GM15510 (cell line): ENCODE measurements at regions not wholly inside any gene's neighbourhood (a gene's known extent, or its start where the extent isn't known, plus 50 kb on each side); places are given as distances from the start of the nearest gene placed in this dataset.

Source experiments
- POLR2A ChIP-seq: IDR thresholded peaks from 3 replicates; pipeline ENCODE4 v1.6.1; 2011; ENCODE audit warnings: borderline replicate concordance; ENCODE audit not compliant: insufficient read length; ENCODE audit errors: extremely low read depth

DNA sequence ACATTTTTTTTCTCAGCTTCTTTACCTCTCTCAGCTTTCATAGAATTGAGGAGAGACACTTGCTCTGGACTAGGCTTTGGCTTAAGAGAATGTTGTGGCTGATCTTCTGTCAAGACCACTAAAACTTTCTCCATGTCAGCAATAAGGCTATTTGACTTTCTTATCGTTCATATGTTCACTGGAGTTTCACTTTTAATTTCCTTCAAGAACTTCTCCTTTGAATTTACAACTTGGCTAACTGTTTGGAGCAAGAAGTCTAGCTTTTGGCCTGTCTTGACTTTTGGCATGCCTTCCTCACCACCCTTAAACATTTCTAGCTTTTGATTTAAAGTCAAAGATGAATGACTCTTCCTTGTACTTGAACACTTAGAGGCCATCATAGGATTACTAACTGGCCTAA is 104.4 kb upstream of the SLC39A10 start:
- TF ChIP-seq POLR2A: no peak

GRCh38 chr2:195548198-195548940 is 108.7 kb upstream of the SLC39A10 start:
- TF ChIP-seq POLR2A: no peak

- TF ChIP-seq POLR2A: no peak
These were observed 111.2 kb upstream of the SLC39A10 start for GRCh38 chr2:195545811-195546210.

DNA sequence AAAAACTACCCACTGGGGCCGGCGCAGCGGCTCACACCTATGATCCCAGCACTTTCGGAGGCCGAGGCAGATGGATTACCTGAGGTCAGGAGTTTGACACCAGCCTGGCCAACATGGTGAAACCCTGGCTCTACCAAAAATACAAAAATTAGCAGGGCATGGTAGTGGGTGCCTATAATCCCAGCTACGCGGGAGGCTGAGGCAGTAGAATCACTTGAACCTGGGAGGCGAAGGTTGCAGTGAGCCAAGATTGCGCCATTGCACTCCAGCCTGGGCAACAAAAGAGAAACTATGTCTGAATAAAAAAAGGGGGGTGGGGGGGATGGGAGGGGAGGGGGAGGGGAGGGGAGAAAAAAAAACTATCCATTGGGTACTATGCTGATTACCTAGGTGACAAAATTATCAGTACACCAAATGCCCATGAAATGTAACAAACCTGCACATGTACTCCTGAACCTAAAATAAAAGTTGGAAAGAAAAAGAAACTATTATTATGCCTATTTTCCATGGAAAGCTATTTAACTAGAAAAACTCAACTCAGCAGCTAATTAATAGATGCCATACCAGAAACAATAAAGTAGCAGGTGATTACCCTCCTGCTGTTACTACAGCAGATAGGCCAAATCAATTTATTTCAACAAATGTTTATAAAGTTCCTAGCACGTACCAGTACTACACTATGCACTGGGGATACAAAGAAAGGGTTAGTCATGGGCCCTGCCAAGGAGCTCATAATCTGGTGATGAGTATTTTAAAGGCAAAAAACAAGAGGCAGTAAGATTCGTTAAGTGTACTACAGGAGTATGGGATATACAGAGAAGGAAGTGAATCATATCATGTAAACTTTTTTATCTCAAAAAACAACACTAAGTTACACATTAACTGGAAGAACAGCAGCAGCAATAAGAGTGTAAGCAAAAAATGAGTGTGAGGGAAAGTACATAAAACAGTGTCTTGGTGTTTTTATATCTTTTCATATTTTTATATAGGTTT is 112.8 kb upstream of the SLC39A10 start:
- no peak for TF ChIP-seq POLR2A

DNA sequence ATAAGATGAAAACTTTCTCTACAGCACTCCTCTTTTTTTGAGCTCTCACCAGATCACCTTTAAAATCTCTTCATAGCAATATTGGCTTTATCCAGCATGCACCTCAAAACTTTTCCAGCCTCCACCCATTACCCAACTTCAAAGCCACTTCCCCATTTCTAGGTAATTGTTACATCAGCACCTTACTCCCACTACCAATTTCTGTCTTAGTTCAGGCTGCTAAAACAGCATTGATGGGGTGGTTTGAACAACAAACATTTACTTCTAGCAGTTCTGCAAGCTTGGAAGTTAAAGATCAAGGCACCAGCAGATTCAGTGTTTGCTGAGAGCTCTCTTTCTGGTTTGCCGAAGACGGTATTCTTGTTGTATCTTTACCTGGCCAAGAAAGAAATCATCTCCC is 114.0 kb upstream of the SLC39A10 start:
- TF ChIP-seq POLR2A: no peak

DNA sequence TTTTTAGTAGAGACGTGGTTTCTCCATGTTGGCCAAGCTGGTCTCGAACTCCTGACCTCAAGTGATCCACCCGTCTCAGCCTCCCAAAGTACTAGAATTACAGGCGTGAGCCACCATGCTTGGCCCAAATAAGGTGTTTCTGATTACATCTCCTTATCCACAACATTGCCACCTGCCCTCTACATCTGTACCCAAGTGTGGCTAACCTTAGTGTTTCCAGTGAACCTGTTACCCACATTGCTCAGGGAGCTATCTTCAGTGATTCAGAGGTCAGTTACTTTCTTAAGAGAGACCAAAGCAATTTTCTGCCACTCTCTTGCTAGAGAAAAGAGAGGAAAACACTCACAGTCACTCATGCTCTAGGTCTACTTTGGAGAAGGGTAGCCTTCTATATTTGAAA is 115.0 kb upstream of the SLC39A10 start:
- TF ChIP-seq POLR2A: no peak

DNA sequence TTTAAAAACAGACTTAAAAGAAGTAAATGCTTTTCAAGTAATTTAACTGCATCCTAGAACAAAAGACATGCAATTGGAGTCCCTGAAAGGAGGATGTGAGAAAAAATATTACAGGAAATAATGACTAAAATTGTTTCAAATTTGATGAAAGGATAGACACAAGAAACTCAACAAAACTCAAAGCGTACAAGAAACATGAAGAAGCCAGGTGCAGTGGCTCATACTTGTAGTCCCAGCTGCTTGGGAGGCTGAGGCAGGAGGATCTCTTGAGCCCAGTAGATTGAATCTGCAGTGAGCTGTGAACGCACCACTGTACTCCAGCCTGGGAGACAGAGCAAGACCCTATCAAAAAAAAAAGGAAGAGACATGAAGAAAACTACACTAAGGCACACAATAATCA is 118.1 kb upstream of the SLC39A10 start:
- TF ChIP-seq POLR2A: no peak

DNA sequence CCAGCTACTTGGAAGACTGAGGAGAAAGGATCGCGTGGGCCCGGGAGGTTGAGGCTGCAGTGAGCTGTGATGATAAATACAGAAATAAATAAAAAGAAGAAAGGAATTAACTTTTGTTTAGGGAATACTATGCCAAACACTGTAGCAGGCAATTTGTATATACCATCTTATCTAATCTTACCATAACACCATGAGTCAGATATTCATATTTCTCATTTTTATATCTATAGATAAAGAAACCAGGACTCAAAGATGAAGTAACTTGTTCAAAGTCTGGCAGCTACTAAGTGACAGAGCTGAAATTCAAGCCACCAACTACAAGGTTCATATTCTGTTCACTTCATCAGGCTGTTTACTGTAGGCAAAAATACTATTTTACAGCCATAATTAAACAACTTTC is 119.2 kb upstream of the SLC39A10 start:
- TF ChIP-seq POLR2A: no peak

DNA sequence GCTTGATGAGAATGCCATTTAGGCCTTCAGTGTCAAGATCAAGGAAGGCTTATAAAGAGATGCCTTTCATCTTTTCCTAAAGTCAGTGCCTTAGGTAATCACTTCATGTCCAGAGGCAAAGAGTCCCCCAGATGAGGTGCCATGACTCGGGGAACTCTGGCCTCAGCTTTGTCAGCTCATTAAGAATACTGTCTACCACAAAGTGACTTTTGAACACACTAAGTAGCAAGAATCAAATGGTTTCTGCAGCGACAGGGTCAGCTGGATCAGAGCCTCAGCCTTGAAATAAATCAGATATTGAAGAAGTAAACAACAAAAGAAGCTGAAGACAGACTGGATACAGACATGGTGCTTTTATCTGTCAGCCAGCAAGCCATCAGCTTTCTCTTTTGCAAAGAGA is 120.1 kb upstream of the SLC39A10 start:
- TF ChIP-seq POLR2A: no peak

GRCh38 chr2:195535911-195536522 is 121.0 kb upstream of the SLC39A10 start:
- no peak for TF ChIP-seq POLR2A

DNA sequence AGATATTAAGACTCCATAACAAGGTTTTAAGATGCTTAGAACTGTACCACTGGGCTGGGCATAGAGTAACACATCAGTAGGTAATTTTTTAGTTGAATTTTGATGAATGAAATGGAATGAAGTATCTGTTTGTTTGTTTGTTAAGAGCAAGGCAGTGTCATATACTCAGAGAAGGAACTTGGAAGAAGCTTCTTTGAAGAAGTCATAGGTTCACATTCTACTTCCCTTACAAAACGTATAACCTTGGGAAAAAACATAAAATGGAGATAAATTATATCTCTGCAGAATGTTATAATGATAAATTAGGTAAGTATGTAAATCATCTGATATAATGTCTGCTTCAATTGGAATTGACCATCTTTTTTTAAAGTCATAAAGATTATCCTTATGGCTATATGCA is 122.1 kb upstream of the SLC39A10 start:
- no peak for TF ChIP-seq POLR2A

DNA sequence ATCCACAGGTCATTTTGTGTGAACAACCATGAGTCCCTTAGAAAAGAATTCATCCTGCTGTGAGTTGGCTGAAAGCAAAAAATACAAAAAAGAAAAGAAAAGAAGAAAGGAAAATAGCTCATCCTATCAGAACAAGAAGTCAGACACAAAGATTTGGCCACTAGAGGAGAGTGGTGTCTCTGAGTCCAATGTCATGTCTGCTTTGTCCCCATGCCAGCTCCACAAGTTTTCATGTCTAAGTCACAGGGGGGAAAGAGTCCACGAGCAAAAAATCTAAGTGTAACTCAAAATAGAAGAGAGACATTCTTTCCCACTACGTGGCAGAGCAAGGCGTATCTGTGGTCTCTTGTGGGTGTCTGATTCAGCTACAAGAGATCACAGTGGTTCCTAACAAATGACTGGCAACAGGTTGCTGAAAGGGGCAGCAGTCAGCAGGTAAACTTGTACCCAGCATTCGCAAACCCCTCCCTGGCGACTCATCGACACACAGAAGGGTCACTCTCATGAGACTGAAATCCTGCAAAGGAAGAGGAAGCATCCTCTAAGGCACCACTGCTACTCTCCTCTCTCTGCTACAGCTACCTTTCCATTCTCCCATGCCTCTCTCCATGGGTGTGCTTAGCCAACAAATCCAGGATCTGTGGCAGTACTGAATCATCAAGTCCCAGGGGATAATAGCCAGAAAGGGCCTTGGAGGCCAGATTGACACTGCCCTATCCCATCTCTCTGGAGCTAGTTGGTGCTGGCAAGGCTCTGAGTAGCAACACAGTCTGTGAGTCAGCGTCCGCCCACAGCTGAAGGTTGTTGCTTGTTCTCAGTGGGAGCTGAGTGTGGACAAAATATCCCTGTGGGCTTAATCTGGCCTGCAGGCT is 123.0 kb upstream of the SLC39A10 start:
- no peak for TF ChIP-seq POLR2A

DNA sequence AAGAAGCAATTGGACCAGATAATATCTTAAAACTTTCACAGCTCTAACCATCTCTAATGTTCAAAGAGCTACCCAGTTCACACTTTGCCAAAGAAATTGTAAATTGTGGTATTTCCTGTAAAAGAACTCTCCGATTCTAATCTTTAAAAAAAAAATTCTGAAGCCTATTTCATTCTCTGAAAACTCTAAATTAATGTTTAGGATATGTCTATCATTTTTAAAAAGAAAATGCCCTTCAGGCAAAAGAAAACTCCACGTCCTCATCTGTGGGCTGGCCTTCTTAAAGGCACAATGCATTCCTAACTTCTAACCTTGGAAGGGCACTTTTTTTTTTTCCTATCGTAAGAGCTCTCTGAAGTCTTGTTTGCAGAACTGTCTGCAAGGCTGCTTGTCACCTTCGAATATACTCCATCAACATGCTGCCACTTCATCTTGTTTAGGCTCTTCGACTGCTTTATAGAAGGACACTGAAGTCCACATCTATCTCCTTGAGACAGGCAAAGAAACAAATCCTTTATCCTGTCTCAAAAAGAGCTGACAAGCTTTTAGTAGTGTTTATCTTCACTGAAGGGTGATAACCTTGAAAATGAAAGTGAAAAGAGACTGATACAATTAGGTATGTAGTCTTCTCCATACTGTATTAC is 124.3 kb upstream of the SLC39A10 start:
- no peak for TF ChIP-seq POLR2A

DNA sequence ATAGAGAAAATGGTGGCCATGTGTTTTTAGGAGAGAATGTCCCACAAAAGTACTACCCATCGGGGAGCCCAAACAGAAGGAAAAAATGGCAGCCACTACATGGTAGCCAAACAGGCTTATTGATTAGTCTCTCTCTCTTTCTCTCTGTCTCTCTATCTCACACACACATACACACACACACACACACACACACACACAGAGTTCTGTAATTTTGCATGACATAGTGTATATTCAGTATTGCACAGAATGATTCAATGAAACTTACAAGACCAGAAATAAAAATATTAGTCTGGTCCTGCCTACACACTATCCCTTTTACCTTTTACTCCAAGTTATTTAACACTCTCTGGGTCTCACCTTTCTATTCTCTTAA is 124.8 kb upstream of the SLC39A10 start:
- no peak for TF ChIP-seq POLR2A

DNA sequence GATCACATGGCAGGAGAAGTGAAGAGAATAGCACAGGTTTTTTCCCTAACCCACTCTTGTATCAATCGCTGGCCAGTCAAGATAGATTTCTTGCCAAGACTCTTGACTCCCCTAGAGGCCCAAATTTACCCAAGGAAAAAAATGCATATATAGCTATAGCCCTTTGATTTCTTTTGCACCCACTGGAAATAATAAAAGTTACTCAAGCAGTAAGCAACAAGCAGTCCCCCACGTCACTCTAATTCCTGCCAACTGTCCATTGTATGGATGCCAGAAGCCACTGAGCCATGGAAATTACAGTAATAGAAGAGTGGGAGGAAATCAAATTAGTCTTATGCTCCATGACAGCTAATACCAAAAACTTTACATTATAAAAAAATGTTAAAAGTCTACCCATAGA is 125.3 kb upstream of the SLC39A10 start:
- TF ChIP-seq POLR2A: no peak

DNA sequence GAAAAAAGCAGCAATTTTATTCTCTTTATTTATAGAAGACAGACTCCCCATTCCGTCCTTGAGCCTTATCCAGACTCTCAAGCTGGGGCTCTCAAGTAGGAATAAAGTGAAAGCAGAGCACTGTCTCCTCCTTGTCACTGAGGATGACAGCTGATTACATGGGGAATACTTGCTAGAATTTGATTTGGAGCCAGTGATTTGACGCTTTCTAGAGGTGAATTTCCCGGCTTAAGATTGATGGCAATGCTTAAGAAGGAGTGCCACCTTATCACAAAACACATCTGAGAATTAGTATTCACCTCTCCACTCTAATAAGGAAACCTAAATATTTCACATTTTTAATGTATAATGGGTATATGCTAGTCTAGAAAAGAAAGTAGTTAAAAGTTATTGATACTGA is 135.4 kb upstream of the SLC39A10 start:
- TF ChIP-seq POLR2A: no peak
